ENCODE measurements at regions not wholly inside any gene's neighbourhood (a gene's known extent, or its start where the extent isn't known, plus 50 kb on each side); places are given as distances from the start of the nearest gene placed in this dataset.

GRCh38 chr2:16263241-16263890 is 323.0 kb downstream of the MYCN start:
- TF ChIP-seq, protein P1, sequence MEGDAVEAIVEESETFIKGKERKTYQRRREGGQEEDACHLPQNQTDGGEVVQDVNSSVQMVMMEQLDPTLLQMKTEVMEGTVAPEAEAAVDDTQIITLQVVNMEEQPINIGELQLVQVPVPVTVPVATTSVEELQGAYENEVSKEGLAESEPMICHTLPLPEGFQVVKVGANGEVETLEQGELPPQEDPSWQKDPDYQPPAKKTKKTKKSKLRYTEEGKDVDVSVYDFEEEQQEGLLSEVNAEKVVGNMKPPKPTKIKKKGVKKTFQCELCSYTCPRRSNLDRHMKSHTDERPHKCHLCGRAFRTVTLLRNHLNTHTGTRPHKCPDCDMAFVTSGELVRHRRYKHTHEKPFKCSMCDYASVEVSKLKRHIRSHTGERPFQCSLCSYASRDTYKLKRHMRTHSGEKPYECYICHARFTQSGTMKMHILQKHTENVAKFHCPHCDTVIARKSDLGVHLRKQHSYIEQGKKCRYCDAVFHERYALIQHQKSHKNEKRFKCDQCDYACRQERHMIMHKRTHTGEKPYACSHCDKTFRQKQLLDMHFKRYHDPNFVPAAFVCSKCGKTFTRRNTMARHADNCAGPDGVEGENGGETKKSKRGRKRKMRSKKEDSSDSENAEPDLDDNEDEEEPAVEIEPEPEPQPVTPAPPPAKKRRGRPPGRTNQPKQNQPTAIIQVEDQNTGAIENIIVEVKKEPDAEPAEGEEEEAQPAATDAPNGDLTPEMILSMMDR (IDR thresholded peaks at IDR 0.05; ENCODE audit: low read depth, low read length, missing input control): no peak
- TF ChIP-seq EGR1 (IDR thresholded peaks at IDR 0.05; ENCODE audit: low read depth in 2 of 2) (no peak), MAX (IDR thresholded peaks at IDR 0.05) (no peak), SP1 (IDR thresholded peaks at IDR 0.05) (no peak)
- TF ChIP-seq, protein P2, sequence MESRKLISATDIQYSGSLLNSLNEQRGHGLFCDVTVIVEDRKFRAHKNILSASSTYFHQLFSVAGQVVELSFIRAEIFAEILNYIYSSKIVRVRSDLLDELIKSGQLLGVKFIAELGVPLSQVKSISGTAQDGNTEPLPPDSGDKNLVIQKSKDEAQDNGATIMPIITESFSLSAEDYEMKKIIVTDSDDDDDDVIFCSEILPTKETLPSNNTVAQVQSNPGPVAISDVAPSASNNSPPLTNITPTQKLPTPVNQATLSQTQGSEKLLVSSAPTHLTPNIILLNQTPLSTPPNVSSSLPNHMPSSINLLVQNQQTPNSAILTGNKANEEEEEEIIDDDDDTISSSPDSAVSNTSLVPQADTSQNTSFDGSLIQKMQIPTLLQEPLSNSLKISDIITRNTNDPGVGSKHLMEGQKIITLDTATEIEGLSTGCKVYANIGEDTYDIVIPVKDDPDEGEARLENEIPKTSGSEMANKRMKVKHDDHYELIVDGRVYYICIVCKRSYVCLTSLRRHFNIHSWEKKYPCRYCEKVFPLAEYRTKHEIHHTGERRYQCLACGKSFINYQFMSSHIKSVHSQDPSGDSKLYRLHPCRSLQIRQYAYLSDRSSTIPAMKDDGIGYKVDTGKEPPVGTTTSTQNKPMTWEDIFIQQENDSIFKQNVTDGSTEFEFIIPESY (IDR thresholded peaks at IDR 0.05): no peak
